HCT116 (cell line): ENCODE measurements at regions not wholly inside any gene's neighbourhood (a gene's known extent, or its start where the extent isn't known, plus 50 kb on each side); places are given as distances from the start of the nearest gene placed in this dataset.

Experiments used
- ATAC-seq: fragments of 200-7000 bp; cut with Tn5 transposase; 2 replicates; pipeline ENCODE4 v1.9.1; 2020; ENCODE audit warnings: mild to moderate bottlenecking, moderate library complexity
- BruUV-seq: library from RNA; stranded (reverse); fragments of 400-500 nt; replicated peaks from 2 replicates; lab custom pipeline; 2021; lab: Mats Ljungman, UMichigan
- CTCF ChIA-PET: fragments of 300-600 bp; sonication (Branson Sonifier 250); formaldehyde crosslinking; loops from one replicate; lab custom pipeline; 2021; ENCODE audit warnings: antibody characterized with exemption; lab: Charles Lee
- POLR2A ChIA-PET: fragments of 300-600, 350-600 bp; sonication (Branson Sonifier 250); formaldehyde crosslinking; loops from one replicate; lab custom pipeline; 2021; ENCODE audit warnings: antibody characterized with exemption; lab: Charles Lee
- RAD21 ChIA-PET, 2 experiments: fragments of 300-600 bp; sonication (Branson Sonifier 250); formaldehyde crosslinking; loops; one replicate each; lab custom pipeline; 2023; ENCODE audit warnings: low total read pairs in 2 of 2; ENCODE audit not compliant: uncharacterized antibody in 2 of 2, unreplicated experiment in 2 of 2, low non-redundant PET in 1 of 2; lab: Charles Lee
- DNase-seq: peaks from one replicate; pipeline ENCODE4 v3.0.0-alpha.2; 2010; ENCODE audit warnings: low read depth, low spot score
- H2AFZ ChIP-seq: fragments of 200-600 bp; shearing (Covaris generic), sonication (generic); 2 replicates; pipeline ENCODE4 v1.6.1; 2017; ENCODE audit warnings: low read depth, mixed run types, mixed read lengths, antibody characterized with exemption, low read length; ENCODE audit not compliant: poor library complexity, severe bottlenecking
- H3K27ac ChIP-seq: 2 replicates; pipeline ENCODE4 v1.5.1; 2012; ENCODE audit warnings: low read depth, low read length
- H3K27me3 ChIP-seq: fragments of 200-600 bp; sonication (generic); 2 replicates; pipeline ENCODE4 v1.6.1; 2016; ENCODE audit warnings: mixed run types, low read length, mixed read lengths; ENCODE audit not compliant: insufficient read depth
- H3K36me3 ChIP-seq, 2 experiments: fragments of 200-500 bp in 1 of 2; fragments of 200-600 bp in 1 of 2; sonication (Bioruptor generic) in 1 of 2; sonication (generic) in 1 of 2; 2 replicates each; pipeline versions ENCODE4 v1.5.1 to v1.6.1; 2014 to 2016; ENCODE audit warnings: low read length in 2 of 2, inconsistent platforms in 1 of 2, mixed read lengths in 1 of 2, mixed run types in 1 of 2; ENCODE audit not compliant: insufficient read depth in 2 of 2, control insufficient read depth in 1 of 2
- H3K4me1 ChIP-seq, 2 experiments: fragments of 200-600 bp in 1 of 2; sonication (generic) in 1 of 2; 2 replicates each; pipeline versions ENCODE4 v1.5.1 to v1.6.1; 2012 to 2017; ENCODE audit warnings: low read length in 2 of 2, inconsistent platforms in 1 of 2, mild to moderate bottlenecking in 1 of 2, mixed read lengths in 1 of 2, mixed run types in 1 of 2, moderate library complexity in 1 of 2; ENCODE audit not compliant: insufficient read depth in 2 of 2, control insufficient read depth in 1 of 2
- H3K4me2 ChIP-seq: fragments of 200-600 bp; sonication (generic); 2 replicates; pipeline ENCODE4 v1.6.1; 2017; ENCODE audit warnings: mixed run types, low read length, mixed read lengths
- H3K4me3 ChIP-seq, 2 experiments: fragments of 200-600 bp in 1 of 2; sonication (generic) in 1 of 2; replicated peaks in 1 of 2; 2 replicates each; pipeline ENCODE4 v1.5.1; 2011 to 2016; ENCODE audit warnings: low read length in 2 of 2, control low read depth in 1 of 2, low read depth in 1 of 2, mild to moderate bottlenecking in 1 of 2, mixed read lengths in 1 of 2, mixed run types in 1 of 2
- H3K79me2 ChIP-seq: fragments of 200-600 bp; sonication (generic); 2 replicates; pipeline ENCODE4 v1.6.1; 2017; ENCODE audit warnings: mild to moderate bottlenecking, mixed run types, low read length, moderate library complexity, mixed read lengths; ENCODE audit not compliant: insufficient read depth
- H3K9ac ChIP-seq: fragments of 200-600 bp; sonication (generic); 2 replicates; pipeline ENCODE4 v1.6.1; 2016; ENCODE audit warnings: low read length, mixed read lengths
- H3K9me2 ChIP-seq: fragments of 200-600 bp; sonication (generic), shearing (Covaris generic); 2 replicates; pipeline ENCODE4 v1.6.1; 2017; ENCODE audit warnings: mixed run types, mild to moderate bottlenecking, moderate library complexity; ENCODE audit not compliant: insufficient read depth
- H3K9me3 ChIP-seq, 2 experiments: fragments of 200-500 bp in 1 of 2; fragments of 200-600 bp in 1 of 2; sonication (Bioruptor generic) in 1 of 2; sonication (generic) in 1 of 2; 2 replicates each; pipeline ENCODE4 v1.6.1; 2014 to 2017; ENCODE audit warnings: low read length in 2 of 2, mixed read lengths in 2 of 2, inconsistent platforms in 1 of 2, low read depth in 1 of 2, mild to moderate bottlenecking in 1 of 2, mixed run types in 1 of 2, moderate library complexity in 1 of 2; ENCODE audit not compliant: control insufficient read depth in 1 of 2, insufficient read depth in 1 of 2
- H4K20me1 ChIP-seq: fragments of 200-600 bp; sonication (generic), shearing (Covaris generic); 2 replicates; pipeline ENCODE4 v1.6.1; 2017; ENCODE audit warnings: mixed run types, mild to moderate bottlenecking, moderate library complexity; ENCODE audit not compliant: insufficient read depth
- CEBPB ChIP-seq: IDR thresholded peaks from 2 replicates; pipeline ENCODE4 v1.6.1; 2012; ENCODE audit warnings: low read depth
- ELF1 ChIP-seq: IDR thresholded peaks from 2 replicates; pipeline ENCODE4 v1.6.1; 2012; ENCODE audit warnings: low read depth, borderline replicate concordance
- JUND ChIP-seq: IDR thresholded peaks from 2 replicates; pipeline ENCODE4 v1.6.1; 2012
- RAD21 ChIP-seq: IDR thresholded peaks from 2 replicates; pipeline ENCODE4 v1.6.1; 2012; ENCODE audit warnings: low read depth, mild to moderate bottlenecking
- SIN3A ChIP-seq: IDR thresholded peaks from 2 replicates; pipeline ENCODE4 v1.6.1; 2012; ENCODE audit warnings: low read depth
- SP1 ChIP-seq: IDR thresholded peaks from 2 replicates; pipeline ENCODE4 v1.6.1; 2012; ENCODE audit warnings: low read depth
- SRF ChIP-seq: IDR thresholded peaks from 2 replicates; pipeline ENCODE4 v1.6.1; 2012; ENCODE audit warnings: low read depth
- ZNF274 ChIP-seq: fragments of 200-500 bp; sonication (Bioruptor generic); IDR thresholded peaks from 2 replicates; pipeline ENCODE4 v1.6.1; 2014; ENCODE audit warnings: mild to moderate bottlenecking, low read depth, low read length, inconsistent platforms
- intact Hi-C: fragments of 100-400 bp; cut with micrococcal nuclease; formaldehyde crosslinking; loops from 2 replicates; pipeline ENCODE4 v1.10.0; 2022
- TF ChIP-seq, protein P1 (sequence below): IDR thresholded peaks from 2 replicates; pipeline ENCODE4 v1.6.1; 2012
- TF ChIP-seq, protein P2 (sequence below): IDR thresholded peaks from 2 replicates; pipeline ENCODE4 v1.6.1; 2012; ENCODE audit warnings: low read depth
- TF ChIP-seq, protein P3 (sequence below): IDR thresholded peaks from 2 replicates; pipeline ENCODE4 v1.6.1; 2011; ENCODE audit warnings: mild to moderate bottlenecking, low read length, moderate library complexity; ENCODE audit not compliant: insufficient replicate concordance; ENCODE audit errors: extremely low read depth

DNA sequence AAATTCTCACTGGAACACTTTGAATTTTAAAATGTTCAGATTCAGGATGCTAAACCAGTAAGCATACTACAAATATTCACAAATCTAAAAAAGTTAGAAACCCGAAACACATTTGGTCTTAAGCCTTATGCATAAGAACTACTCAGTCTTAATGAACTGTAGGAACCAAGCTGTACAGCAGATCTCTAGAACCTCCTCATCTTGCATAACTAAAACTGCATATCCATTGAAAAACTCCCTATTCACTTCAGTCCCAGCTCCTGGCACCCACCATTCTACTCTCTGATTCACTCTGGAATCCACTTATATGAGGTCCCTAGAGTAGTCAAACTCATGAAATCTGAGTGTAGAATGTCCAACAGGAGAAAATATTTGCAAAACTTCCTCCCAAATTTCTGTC, 65.6 kb upstream of the CEACAM8 start (continued):
- no peak for TF ChIP-seq ZNF274
- TF ChIP-seq, protein P1, sequence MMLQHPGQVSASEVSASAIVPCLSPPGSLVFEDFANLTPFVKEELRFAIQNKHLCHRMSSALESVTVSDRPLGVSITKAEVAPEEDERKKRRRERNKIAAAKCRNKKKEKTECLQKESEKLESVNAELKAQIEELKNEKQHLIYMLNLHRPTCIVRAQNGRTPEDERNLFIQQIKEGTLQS = no peak
- no peak for TF ChIP-seq RAD21
- TF ChIP-seq JUND = no peak
- TF ChIP-seq, protein P2, sequence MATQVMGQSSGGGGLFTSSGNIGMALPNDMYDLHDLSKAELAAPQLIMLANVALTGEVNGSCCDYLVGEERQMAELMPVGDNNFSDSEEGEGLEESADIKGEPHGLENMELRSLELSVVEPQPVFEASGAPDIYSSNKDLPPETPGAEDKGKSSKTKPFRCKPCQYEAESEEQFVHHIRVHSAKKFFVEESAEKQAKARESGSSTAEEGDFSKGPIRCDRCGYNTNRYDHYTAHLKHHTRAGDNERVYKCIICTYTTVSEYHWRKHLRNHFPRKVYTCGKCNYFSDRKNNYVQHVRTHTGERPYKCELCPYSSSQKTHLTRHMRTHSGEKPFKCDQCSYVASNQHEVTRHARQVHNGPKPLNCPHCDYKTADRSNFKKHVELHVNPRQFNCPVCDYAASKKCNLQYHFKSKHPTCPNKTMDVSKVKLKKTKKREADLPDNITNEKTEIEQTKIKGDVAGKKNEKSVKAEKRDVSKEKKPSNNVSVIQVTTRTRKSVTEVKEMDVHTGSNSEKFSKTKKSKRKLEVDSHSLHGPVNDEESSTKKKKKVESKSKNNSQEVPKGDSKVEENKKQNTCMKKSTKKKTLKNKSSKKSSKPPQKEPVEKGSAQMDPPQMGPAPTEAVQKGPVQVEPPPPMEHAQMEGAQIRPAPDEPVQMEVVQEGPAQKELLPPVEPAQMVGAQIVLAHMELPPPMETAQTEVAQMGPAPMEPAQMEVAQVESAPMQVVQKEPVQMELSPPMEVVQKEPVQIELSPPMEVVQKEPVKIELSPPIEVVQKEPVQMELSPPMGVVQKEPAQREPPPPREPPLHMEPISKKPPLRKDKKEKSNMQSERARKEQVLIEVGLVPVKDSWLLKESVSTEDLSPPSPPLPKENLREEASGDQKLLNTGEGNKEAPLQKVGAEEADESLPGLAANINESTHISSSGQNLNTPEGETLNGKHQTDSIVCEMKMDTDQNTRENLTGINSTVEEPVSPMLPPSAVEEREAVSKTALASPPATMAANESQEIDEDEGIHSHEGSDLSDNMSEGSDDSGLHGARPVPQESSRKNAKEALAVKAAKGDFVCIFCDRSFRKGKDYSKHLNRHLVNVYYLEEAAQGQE = no peak

DNA sequence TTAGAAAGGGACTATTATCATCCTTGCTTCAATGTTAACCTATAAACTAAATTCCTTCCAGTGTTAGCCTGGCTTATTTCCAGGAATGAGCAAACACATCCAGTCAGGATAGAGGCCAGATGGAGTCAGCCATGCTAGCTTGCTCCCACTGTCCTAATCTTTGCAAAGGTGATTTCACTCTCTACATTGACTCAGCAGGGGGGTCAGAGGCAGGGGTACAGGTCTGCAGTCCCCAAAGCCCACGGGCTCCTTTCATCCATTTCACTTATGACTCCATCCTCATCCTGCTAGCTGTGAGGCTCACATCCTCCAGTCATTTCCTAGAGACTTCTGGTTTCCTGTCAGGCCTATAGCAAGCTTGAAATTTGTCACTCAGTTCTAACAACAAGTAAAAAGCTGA, 63.4 kb upstream of the CEACAM8 start:
- RAD21 ChIA-PET = no interaction called here
- intact Hi-C loops = no loop called here

More for the DNA sequence above, 63.4 kb upstream of the CEACAM8 start:
- Histone ChIP-seq H3K4me1 (no peaks in the 10 kb centered on the region), H3K9me2 (no peaks in the 10 kb centered on the region), H3K79me2 (no peaks in the 10 kb centered on the region), H2AFZ (no peak overlapping the region), H3K4me2 (no peak overlapping the region), H3K27me3 (peaks cover 10% of the 10 kb centered on the region; the same call in 1 of the 2 replicates), H3K9ac (no peak overlapping the region), H3K9me3 (no peaks in the 10 kb centered on the region), H3K4me3 (no peak overlapping the region), H4K20me1 (no peaks in the 10 kb centered on the region), H3K27ac (no peak overlapping the region), H3K36me3 (no peaks in the 10 kb centered on the region)
- BruUV-seq = no TSS peak
- no peak for TF ChIP-seq SIN3A
- TF ChIP-seq SP1 = no peak
- TF ChIP-seq, protein P3, sequence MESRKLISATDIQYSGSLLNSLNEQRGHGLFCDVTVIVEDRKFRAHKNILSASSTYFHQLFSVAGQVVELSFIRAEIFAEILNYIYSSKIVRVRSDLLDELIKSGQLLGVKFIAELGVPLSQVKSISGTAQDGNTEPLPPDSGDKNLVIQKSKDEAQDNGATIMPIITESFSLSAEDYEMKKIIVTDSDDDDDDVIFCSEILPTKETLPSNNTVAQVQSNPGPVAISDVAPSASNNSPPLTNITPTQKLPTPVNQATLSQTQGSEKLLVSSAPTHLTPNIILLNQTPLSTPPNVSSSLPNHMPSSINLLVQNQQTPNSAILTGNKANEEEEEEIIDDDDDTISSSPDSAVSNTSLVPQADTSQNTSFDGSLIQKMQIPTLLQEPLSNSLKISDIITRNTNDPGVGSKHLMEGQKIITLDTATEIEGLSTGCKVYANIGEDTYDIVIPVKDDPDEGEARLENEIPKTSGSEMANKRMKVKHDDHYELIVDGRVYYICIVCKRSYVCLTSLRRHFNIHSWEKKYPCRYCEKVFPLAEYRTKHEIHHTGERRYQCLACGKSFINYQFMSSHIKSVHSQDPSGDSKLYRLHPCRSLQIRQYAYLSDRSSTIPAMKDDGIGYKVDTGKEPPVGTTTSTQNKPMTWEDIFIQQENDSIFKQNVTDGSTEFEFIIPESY = no peak
- no peak for TF ChIP-seq JUND
- no peak for TF ChIP-seq ELF1
- TF ChIP-seq SRF = no peak
- TF ChIP-seq CEBPB = no peak
- TF ChIP-seq, protein P2 = no peak
- DNase-seq = no peak
- CTCF ChIA-PET = no interaction called here
- POLR2A ChIA-PET = no interaction called here
- no peak for ATAC-seq
